ENCODE measurements at regions not wholly inside any gene's neighbourhood (a gene's known extent, or its start where the extent isn't known, plus 50 kb on each side); places are given as distances from the start of the nearest gene placed in this dataset.

GRCh38 chr3:159174715-159175692 lies 373.1 kb downstream of the MFSD1 start:
- DNase-seq: no peak

DNA sequence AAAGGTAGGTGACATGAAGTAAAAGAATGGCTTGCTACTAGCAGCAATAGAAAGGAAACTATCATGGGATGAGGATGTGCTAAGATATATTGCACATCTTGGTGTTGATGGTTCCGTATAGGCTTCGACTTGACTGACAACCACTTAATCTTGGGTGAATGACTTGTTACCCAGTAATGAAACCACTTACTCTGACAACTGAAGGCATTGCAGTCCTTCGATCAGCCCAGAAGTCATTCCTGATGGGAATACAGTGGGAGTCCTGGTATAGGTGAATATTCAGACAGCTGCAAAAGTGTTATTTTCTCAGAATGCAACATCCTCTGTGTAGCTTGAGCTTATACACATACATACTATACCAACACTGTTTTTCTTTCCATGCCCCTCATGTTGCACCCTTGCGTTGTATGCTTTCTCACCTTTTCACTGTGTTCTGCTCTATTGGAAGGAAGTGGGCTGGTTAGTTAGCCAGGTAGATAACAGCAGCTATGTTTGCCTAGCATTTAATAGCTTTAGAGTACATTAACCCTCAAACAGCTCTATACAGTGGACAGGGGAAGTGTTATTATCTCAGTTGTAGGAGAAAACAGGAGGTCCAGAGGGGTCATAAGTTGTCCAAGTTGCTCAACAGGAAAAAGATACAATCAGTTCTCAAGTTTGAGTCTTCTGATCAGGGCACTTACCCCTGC lies 376.5 kb downstream of the MFSD1 start:
- DNase-seq: no peak

- DNase-seq: no peak
Observed at GRCh38 chr3:159182961-159183360, 381.1 kb downstream of the MFSD1 start.

- DNase-seq: no peak
Observed at GRCh38 chr3:159185443-159186050, 383.7 kb downstream of the MFSD1 start.

- DNase-seq: no peak
Observed at GRCh38 chr3:159186581-159186980, 384.7 kb downstream of the MFSD1 start.

GRCh38 chr3:159187232-159187631 lies 385.4 kb downstream of the MFSD1 start:
- no peak for DNase-seq

- DNase-seq: no peak
Observed at GRCh38 chr3:159187706-159188105, 385.9 kb downstream of the MFSD1 start.

DNA sequence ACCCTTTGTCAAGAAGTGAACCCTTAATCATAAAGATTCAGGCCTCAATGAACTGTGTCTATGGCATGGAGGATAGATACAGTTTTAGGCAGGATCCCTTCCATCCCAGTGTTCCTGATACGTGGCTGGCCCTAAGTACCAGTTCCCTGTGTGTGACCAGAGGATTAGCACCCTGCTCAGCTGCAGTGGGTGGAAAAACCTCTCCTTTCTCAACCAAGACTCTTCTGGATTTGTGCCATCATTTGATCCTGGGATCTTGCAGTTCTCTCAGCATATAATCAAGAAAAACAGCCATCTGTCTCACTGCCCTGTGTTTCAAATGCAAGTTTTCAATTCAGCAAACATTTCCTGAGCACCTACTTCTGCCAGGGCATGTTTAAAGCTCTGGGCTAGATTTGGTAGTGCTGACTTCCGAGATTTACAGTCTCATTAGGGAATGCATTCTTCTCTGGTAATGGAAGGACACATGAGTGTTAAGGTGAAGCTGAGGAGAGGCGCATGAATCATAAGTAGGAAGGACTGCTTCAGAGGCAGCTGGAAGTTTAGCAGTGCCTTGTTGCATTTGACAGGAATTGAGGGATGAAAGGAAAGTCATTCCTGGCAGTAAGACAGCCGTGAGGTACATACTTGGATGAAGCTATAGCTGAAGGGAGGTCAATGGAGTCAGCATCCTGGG lies 388.3 kb downstream of the MFSD1 start:
- no peak for DNase-seq

GRCh38 chr3:159191447-159191846 lies 389.6 kb downstream of the MFSD1 start:
- DNase-seq: no peak

- no peak for DNase-seq
Observed at GRCh38 chr3:159196359-159196758, 394.5 kb downstream of the MFSD1 start.

DNA sequence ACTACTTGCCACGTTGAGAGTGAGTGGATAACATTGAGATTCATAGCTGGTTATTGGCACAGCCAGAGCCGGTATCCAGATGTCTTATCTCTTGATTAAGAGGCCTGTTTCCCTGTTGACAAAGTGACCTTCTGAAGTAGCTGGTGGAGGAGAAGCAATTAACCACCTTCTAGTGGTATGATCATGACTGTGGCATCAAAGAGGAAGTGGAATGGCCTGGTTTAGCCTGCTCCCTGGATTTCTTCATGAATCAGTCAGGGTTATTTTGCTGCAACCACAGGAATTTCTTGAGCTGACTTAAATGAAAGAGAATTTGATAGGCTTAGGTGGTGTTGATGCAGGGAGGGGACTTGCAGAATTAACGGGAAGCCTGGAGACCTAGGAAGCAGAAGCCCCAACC lies 398.3 kb downstream of the MFSD1 start:
- no peak for DNase-seq

DNA sequence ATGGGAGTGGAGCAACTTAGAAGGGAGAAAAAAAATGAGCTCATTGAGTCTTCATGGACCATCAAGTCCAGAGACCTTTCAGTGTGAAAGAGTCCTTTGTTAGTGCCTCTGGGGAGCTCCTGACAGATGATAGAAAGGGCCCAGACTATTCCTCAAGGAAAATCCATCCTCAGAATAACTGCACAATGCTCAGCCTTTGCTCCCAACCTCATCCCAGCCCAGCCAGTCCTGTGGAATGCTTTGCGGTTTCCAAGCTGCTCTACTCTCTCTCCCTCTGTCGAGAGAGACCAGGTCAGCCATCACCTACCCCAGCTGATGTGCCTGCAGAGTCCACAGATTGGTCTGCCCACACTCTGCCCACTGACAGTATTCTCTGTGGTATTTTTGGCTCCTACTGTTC lies 406.2 kb downstream of the MFSD1 start:
- no peak for DNase-seq

DNA sequence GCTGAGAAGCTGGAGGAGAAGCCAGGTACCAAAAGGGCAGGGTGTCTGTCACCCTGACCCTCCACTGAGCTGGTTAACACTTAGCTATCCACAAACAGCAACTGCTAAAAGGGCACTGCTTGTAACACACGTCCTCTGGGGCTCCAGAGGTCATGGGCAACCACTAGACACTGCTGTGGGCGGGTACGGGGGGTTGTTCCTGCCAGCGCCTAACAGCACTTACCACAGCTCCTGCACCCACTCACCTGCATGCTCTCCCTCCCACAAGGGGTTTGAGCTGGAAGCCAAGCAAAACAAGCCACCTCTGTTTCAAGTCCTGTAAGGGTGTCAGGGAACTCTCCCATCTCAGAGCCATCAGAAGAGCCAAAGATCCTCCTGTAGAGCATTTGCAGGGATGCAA lies 407.6 kb downstream of the MFSD1 start:
- DNase-seq: no peak

DNA sequence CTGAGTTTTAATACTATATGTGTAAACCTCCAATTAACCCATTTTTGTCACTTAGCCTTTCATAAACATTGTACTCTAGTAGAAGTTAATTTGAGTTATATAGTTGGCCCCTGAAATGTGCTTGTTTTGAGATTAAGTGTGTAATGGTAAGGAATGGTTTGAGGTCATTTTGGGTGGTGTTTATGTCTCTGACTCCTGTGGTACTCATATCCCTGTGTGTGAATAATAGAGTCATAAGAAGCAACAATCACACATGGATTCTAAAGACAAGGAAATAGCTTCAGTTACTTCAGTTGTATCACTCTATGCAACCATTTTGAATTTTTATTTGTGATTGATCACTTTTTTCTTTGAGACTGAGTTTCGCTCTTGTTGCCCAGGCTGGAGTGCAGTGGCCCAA lies 408.5 kb downstream of the MFSD1 start:
- DNase-seq: no peak

- DNase-seq: no peak
Observed at GRCh38 chr3:159216311-159216710, 414.5 kb downstream of the MFSD1 start.

- no peak for DNase-seq
Observed at GRCh38 chr3:159219231-159219630, 417.4 kb downstream of the MFSD1 start.

DNA sequence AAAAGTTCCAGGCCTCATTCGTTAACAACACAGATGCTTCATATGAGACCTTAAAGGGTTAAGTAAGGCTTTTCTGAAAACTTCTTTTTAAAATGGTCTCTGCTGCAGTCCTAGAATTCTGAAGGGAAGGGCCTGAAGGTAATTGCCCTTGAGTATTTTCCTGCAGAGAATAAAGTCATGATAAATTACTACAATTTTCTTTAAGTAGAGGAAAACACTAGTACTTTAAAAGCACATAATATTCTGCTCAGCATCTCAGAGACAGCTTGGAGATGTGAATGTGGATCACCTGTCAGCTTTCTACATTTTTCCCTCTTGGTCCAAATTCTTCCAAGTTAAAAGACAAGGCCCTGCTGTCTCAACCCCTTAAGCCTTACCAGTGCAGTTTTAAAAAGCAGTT lies 419.5 kb downstream of the MFSD1 start:
- DNase-seq: no peak

GRCh38 chr3:159229116-159229680 lies 427.3 kb downstream of the MFSD1 start:
- no peak for DNase-seq

GRCh38 chr3:159232966-159233365 lies 431.1 kb downstream of the MFSD1 start:
- DNase-seq: no peak

- DNase-seq: no peak
Observed at GRCh38 chr3:159233734-159234133, 431.9 kb downstream of the MFSD1 start.

DNA sequence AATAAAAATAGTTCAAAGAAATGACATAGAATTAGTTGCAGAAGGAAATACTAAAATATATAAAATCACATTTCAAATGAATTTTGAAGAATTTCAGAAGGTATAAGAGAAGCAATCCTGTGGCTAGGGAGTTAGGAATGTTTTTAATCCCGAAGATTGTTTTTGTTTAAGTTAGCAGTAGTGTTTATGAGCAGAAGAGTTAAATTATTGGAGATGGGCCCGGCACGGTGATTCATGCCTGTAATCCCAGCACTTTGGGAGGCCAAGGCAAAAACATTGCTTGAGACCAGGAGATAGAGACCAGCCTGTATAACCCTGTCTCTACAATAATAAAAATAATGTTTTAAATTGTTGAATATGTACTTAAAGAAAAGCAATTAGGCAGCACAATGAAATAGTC lies 432.5 kb downstream of the MFSD1 start:
- DNase-seq: no peak

GRCh38 chr3:159236321-159236720 lies 434.5 kb downstream of the MFSD1 start:
- DNase-seq: no peak

DNA sequence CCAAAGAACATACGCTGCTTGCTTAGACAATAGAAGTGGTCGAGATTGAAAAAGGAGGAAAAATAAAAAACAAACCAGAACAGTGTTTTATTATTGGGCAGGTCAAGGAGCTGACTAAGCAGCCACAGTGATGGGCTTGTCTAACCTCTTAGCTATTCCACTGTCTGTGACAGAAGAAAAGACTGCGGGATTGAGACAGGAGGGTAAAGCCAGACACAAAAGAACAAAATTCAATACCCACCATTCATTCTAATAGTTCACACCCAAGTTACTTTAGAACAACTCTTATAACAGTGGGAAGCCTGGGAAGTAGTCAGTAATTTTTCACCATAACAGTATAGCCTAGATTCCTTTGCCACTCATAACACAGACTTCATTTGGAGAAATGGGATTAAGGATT lies 435.4 kb downstream of the MFSD1 start:
- DNase-seq: no peak

All from hematopoietic multipotent progenitor cell treated with erythropoietin and hydrocortisone succinate and interleukin-3 and kit ligand, for 6 days (in vitro differentiated cells).